PC-9 (cell line): ENCODE measurements at regions not wholly inside any gene's neighbourhood (a gene's known extent, or its start where the extent isn't known, plus 50 kb on each side); places are given as distances from the start of the nearest gene placed in this dataset.

Experiments
- EZH2 ChIP-seq: fragments of 200-600 bp; sonication (generic); IDR thresholded peaks from 2 replicates; pipeline ENCODE4 v1.8.0; 2017; ENCODE audit warnings: antibody characterized with exemption, low read depth
- TF ChIP-seq, protein P1 (sequence below): fragments of 200-600 bp; sonication (generic); conservative IDR thresholded peaks from 2 replicates; pipeline ENCODE4 v1.6.1; 2017; ENCODE audit warnings: mixed run types, antibody characterized with exemption, mild to moderate bottlenecking, moderate library complexity

DNA sequence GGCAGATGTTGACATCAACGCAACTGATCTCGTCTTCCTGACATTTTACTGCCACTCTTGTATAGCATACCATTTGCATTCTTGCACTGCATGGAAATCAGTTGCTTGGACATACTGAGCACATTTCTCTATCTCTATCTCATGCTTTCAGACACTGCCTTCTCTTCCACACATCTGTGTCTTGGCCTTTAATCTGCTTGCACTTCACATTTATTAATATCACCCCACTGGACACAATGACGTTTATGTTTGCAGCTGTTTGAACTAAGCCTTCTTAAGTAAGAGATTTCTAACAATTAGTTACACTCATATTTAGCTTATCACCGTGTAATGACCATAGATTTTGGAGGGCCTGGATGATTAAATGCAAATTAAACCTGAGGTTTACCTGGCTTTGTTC is 229.8 kb upstream of the CDH19 start:
- TF ChIP-seq, protein P1, sequence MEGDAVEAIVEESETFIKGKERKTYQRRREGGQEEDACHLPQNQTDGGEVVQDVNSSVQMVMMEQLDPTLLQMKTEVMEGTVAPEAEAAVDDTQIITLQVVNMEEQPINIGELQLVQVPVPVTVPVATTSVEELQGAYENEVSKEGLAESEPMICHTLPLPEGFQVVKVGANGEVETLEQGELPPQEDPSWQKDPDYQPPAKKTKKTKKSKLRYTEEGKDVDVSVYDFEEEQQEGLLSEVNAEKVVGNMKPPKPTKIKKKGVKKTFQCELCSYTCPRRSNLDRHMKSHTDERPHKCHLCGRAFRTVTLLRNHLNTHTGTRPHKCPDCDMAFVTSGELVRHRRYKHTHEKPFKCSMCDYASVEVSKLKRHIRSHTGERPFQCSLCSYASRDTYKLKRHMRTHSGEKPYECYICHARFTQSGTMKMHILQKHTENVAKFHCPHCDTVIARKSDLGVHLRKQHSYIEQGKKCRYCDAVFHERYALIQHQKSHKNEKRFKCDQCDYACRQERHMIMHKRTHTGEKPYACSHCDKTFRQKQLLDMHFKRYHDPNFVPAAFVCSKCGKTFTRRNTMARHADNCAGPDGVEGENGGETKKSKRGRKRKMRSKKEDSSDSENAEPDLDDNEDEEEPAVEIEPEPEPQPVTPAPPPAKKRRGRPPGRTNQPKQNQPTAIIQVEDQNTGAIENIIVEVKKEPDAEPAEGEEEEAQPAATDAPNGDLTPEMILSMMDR, result no peak
- TF ChIP-seq EZH2, result no peak
